H9 (cell line): ENCODE measurements at regions not wholly inside any gene's neighbourhood (a gene's known extent, or its start where the extent isn't known, plus 50 kb on each side); places are given as distances from the start of the nearest gene placed in this dataset.

Source experiments
- DNase-seq: peaks from one replicate; pipeline ENCODE4 v3.0.0-alpha.2; 2017
- H2AFZ ChIP-seq: one replicate; pipeline ENCODE4 v1.6.1; 2013; ENCODE audit warnings: mild to moderate bottlenecking, low read length, control low read depth, moderate library complexity
- H2AK5ac ChIP-seq: 2 replicates; pipeline ENCODE4 v1.6.1; 2013; ENCODE audit warnings: low read length, control low read depth, mixed read lengths; ENCODE audit not compliant: insufficient read length
- H2BK120ac ChIP-seq: one replicate; pipeline ENCODE4 v1.6.1; 2013; ENCODE audit warnings: low read depth, mild to moderate bottlenecking, low read length, control low read depth, inconsistent platforms; ENCODE audit not compliant: poor library complexity, severe bottlenecking
- H2BK12ac ChIP-seq: 2 replicates; pipeline ENCODE4 v1.6.1; 2013; ENCODE audit warnings: low read length, control low read depth, mixed read lengths, low read depth; ENCODE audit not compliant: insufficient read length
- H2BK15ac ChIP-seq: 2 replicates; pipeline ENCODE4 v1.6.1; 2013; ENCODE audit warnings: low read depth, low read length, control low read depth
- H2BK20ac ChIP-seq: one replicate; pipeline ENCODE4 v1.6.1; 2013; ENCODE audit warnings: low read depth, mild to moderate bottlenecking, low read length, control low read depth, inconsistent platforms; ENCODE audit not compliant: poor library complexity, severe bottlenecking
- H2BK5ac ChIP-seq: 2 replicates; pipeline ENCODE4 v1.6.1; 2013; ENCODE audit warnings: low read length, control low read depth, mixed read lengths; ENCODE audit not compliant: insufficient read length
- H3K14ac ChIP-seq: 2 replicates; pipeline ENCODE4 v1.6.1; 2013; ENCODE audit warnings: low read length, control low read depth; ENCODE audit not compliant: insufficient read depth
- H3K18ac ChIP-seq: 2 replicates; pipeline ENCODE4 v1.6.1; 2013; ENCODE audit warnings: low read depth, mild to moderate bottlenecking, mixed read lengths, low read length, control low read depth; ENCODE audit not compliant: insufficient read length
- H3K23ac ChIP-seq: 2 replicates; pipeline ENCODE4 v1.6.1; 2013; ENCODE audit warnings: low read length, control low read depth, mixed read lengths, low read depth; ENCODE audit not compliant: insufficient read length
- H3K23me2 ChIP-seq: 2 replicates; pipeline ENCODE4 v1.6.1; 2013; ENCODE audit warnings: low read depth, mild to moderate bottlenecking, mixed read lengths, low read length, control low read depth; ENCODE audit not compliant: insufficient read length, poor library complexity, severe bottlenecking
- H3K27ac ChIP-seq: 2 replicates; pipeline ENCODE4 v1.5.1; 2013; ENCODE audit warnings: low read length, control low read depth, mixed read lengths, low read depth; ENCODE audit not compliant: insufficient read length
- H3K27me3 ChIP-seq: 2 replicates; pipeline ENCODE4 v1.6.1; 2013; ENCODE audit warnings: low read length, control low read depth, inconsistent platforms; ENCODE audit not compliant: insufficient read depth
- H3K4ac ChIP-seq: 2 replicates; pipeline ENCODE4 v1.6.1; 2013; ENCODE audit warnings: low read depth, mild to moderate bottlenecking, control low read depth, inconsistent platforms, low read length, moderate library complexity
- H3K4me1 ChIP-seq: 2 replicates; pipeline ENCODE4 v1.6.1; 2013; ENCODE audit warnings: low read length, control low read depth, inconsistent platforms; ENCODE audit not compliant: insufficient read depth
- H3K4me2 ChIP-seq: 2 replicates; pipeline ENCODE4 v1.6.1; 2013; ENCODE audit warnings: low read length, control low read depth, mixed read lengths; ENCODE audit not compliant: insufficient read length, insufficient read depth
- H3K56ac ChIP-seq: 2 replicates; pipeline ENCODE4 v1.6.1; 2013; ENCODE audit warnings: low read depth, mild to moderate bottlenecking, mixed read lengths, low read length, control low read depth; ENCODE audit not compliant: insufficient read length
- H3K79me1 ChIP-seq: 2 replicates; pipeline ENCODE4 v1.6.1; 2013; ENCODE audit warnings: low read depth, mild to moderate bottlenecking, moderate library complexity, low read length, control low read depth, inconsistent platforms; ENCODE audit not compliant: insufficient read depth, poor library complexity, severe bottlenecking
- H3K79me2 ChIP-seq: 2 replicates; pipeline ENCODE4 v1.6.1; 2013; ENCODE audit warnings: low read length, control low read depth, inconsistent platforms; ENCODE audit not compliant: insufficient read depth
- H3K9ac ChIP-seq: 2 replicates; pipeline ENCODE4 v1.6.1; 2013; ENCODE audit warnings: low read length, control low read depth, mixed read lengths; ENCODE audit not compliant: insufficient read length; ENCODE audit errors: extremely low read depth
- H3K9me3 ChIP-seq: one replicate; pipeline ENCODE4 v1.6.1; 2013; ENCODE audit warnings: low read depth, low read length, inconsistent platforms; ENCODE audit not compliant: control insufficient read depth
- H3T11ph ChIP-seq: one replicate; pipeline ENCODE4 v1.6.1; 2013; ENCODE audit warnings: mild to moderate bottlenecking, low read length, control low read depth, inconsistent platforms
- H4K20me1 ChIP-seq: one replicate; pipeline ENCODE4 v1.6.1; 2013; ENCODE audit not compliant: control insufficient read depth, insufficient read length, insufficient read depth
- H4K5ac ChIP-seq: 2 replicates; pipeline ENCODE4 v1.6.1; 2013; ENCODE audit warnings: low read depth, mild to moderate bottlenecking, mixed read lengths, low read length, control low read depth; ENCODE audit not compliant: insufficient read length
- H4K8ac ChIP-seq: replicated peaks from 2 replicates; pipeline ENCODE4 v1.6.1; 2013; ENCODE audit warnings: low read length, control low read depth, mixed read lengths, low read depth; ENCODE audit not compliant: insufficient read length
- H4K91ac ChIP-seq: 2 replicates; pipeline ENCODE4 v1.6.1; 2013; ENCODE audit warnings: low read depth, mild to moderate bottlenecking, moderate library complexity, mixed read lengths, low read length, control low read depth; ENCODE audit not compliant: insufficient read length
- H3K27ac Mint-ChIP-seq, 3 experiments: 2 replicates in 2 of 3; 3 replicates in 1 of 3; pipeline ENCODE4 v1.8.0; 2020 to 2021; ENCODE audit warnings: mixed read lengths in 3 of 3, mild to moderate bottlenecking in 1 of 3, moderate library complexity in 1 of 3
- H3K27me3 Mint-ChIP-seq: 2 replicates; pipeline ENCODE4 v1.8.0; 2021; ENCODE audit warnings: low read depth, mild to moderate bottlenecking, moderate library complexity, mixed read lengths
- H3K36me3 Mint-ChIP-seq, 3 experiments: 2 replicates in 2 of 3; 3 replicates in 1 of 3; pipeline ENCODE4 v1.8.0; 2020 to 2021; ENCODE audit warnings: low read depth in 3 of 3, mixed read lengths in 3 of 3; ENCODE audit not compliant: insufficient read depth in 1 of 3
- H3K4me1 Mint-ChIP-seq, 2 experiments: 2 replicates each; pipeline ENCODE4 v1.8.0; 2020; ENCODE audit warnings: mixed read lengths in 2 of 2
- H3K4me3 Mint-ChIP-seq, 2 experiments: 2 replicates in 1 of 2; 3 replicates in 1 of 2; pipeline ENCODE4 v1.8.0; 2020 to 2021; ENCODE audit warnings: mild to moderate bottlenecking in 2 of 2, mixed read lengths in 2 of 2, moderate library complexity in 1 of 2
- H3K9me3 Mint-ChIP-seq, 2 experiments: 2 replicates in 1 of 2; 3 replicates in 1 of 2; pipeline ENCODE4 v1.8.0; 2020; ENCODE audit warnings: mild to moderate bottlenecking in 2 of 2, mixed read lengths in 2 of 2, moderate library complexity in 1 of 2
- WGBS: extraction: QIAGEN DNeasy Blood & Tissue Kit; methylation state at CpG from one replicate; pipeline ENCODE4 v1.1.7; 2013; ENCODE audit warnings: missing lambda C conversion rate, low lambda C conversion rate, mixed read lengths; ENCODE audit not compliant: insufficient read length; ENCODE audit errors: extremely low coverage; 5-methylcytosine and 5-hydroxymethylcytosine counted together
- TF ChIP-seq, protein P1 (sequence below): fragments of 200-600 bp; sonication (generic); conservative IDR thresholded peaks from 3 replicates; pipeline ENCODE4 v1.8.0; 2021; ENCODE audit warnings: antibody characterized with exemption, mild to moderate bottlenecking

- Histone ChIP-seq H2BK15ac (no peak overlapping the region), H2BK5ac (no peak overlapping the region), H2BK12ac (no peak overlapping the region), H3K4me1 (no peaks in the 10 kb centered on the region), H3K79me1 (no peaks in the 10 kb centered on the region), H3K56ac (no peak overlapping the region), H3K23ac (no peak overlapping the region), H3K23me2 (no peaks in the 10 kb centered on the region), H3K79me2 (no peaks in the 10 kb centered on the region), H3T11ph (no peak overlapping the region), H2AK5ac (no peak overlapping the region), H2BK20ac (no peak overlapping the region), H2BK120ac (no peak overlapping the region), H3K4me2 (no peak overlapping the region), H4K20me1 (no peaks in the 10 kb centered on the region), H4K91ac (no peak overlapping the region), H3K18ac (no peak overlapping the region), H3K27ac (no peak overlapping the region), H3K4ac (no peak overlapping the region), H3K14ac (no peak overlapping the region), H4K5ac (no peak overlapping the region), H4K8ac (no peak overlapping the region), H3K9ac (no peak overlapping the region), H3K9me3 (no peaks in the 10 kb centered on the region), H3K27me3 (no peaks in the 10 kb centered on the region), H2AFZ (no peak overlapping the region)
- H3K27ac Mint-ChIP-seq, result no peak overlapping the region; a peak in 1 of 7 replicates
- no peak for DNase-seq
- no peak overlapping the region for H3K4me3 Mint-ChIP-seq
- no peaks in the 10 kb centered on the region for H3K4me1 Mint-ChIP-seq
- H3K36me3 Mint-ChIP-seq, result no peaks in the 10 kb centered on the region
- H3K9me3 Mint-ChIP-seq, result no peaks in the 10 kb centered on the region
- TF ChIP-seq, protein P1, sequence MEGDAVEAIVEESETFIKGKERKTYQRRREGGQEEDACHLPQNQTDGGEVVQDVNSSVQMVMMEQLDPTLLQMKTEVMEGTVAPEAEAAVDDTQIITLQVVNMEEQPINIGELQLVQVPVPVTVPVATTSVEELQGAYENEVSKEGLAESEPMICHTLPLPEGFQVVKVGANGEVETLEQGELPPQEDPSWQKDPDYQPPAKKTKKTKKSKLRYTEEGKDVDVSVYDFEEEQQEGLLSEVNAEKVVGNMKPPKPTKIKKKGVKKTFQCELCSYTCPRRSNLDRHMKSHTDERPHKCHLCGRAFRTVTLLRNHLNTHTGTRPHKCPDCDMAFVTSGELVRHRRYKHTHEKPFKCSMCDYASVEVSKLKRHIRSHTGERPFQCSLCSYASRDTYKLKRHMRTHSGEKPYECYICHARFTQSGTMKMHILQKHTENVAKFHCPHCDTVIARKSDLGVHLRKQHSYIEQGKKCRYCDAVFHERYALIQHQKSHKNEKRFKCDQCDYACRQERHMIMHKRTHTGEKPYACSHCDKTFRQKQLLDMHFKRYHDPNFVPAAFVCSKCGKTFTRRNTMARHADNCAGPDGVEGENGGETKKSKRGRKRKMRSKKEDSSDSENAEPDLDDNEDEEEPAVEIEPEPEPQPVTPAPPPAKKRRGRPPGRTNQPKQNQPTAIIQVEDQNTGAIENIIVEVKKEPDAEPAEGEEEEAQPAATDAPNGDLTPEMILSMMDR, result peak; percentile 53; the same call in 2 of the 3 replicates
- H3K27me3 Mint-ChIP-seq, result no peaks in the 10 kb centered on the region; the same call in 1 of the 2 replicates
- no CpG with 5 or more reads among the region's 1 CpG for WGBS
Measured at GRCh38 chr4:111136438-111136837, 513.6 kb upstream of the PITX2 start.
